HG03558 (cell line): ENCODE measurements at regions not wholly inside any gene's neighbourhood (a gene's known extent, or its start where the extent isn't known, plus 50 kb on each side); places are given as distances from the start of the nearest gene placed in this dataset.

Experiments
- ATAC-seq: cut with Tn5 transposase; IDR thresholded peaks from one replicate; pipeline ENCODE4 v1.9.1; 2021; ENCODE audit warnings: moderate number of reproducible peaks; ENCODE audit not compliant: unreplicated experiment; ENCODE audit errors: extremely low read depth

GRCh38 chr20:24086121-24086520 is 97.5 kb upstream of the GGTLC1 start:
- ATAC-seq: no peak

GRCh38 chr20:24084281-24084680 is 95.7 kb upstream of the GGTLC1 start:
- ATAC-seq: no peak

- ATAC-seq: no peak
Observed at GRCh38 chr20:24081077-24081476, 92.5 kb upstream of the GGTLC1 start.

GRCh38 chr20:24079661-24080412 is 91.3 kb upstream of the GGTLC1 start:
- ATAC-seq: no peak

- no peak for ATAC-seq
Observed at GRCh38 chr20:24077145-24077544, 88.6 kb upstream of the GGTLC1 start.

GRCh38 chr20:24070679-24071078 is 82.1 kb upstream of the GGTLC1 start:
- ATAC-seq: no peak

GRCh38 chr20:24066076-24066700 is 77.6 kb upstream of the GGTLC1 start:
- no peak for ATAC-seq

GRCh38 chr20:24064915-24065314 is 76.3 kb upstream of the GGTLC1 start:
- no peak for ATAC-seq

- no peak for ATAC-seq
Observed at GRCh38 chr20:24064092-24064491, 75.5 kb upstream of the GGTLC1 start.

- no peak for ATAC-seq
Observed at GRCh38 chr20:24063100-24063499, 74.5 kb upstream of the GGTLC1 start.

GRCh38 chr20:24060851-24061590 is 72.4 kb upstream of the GGTLC1 start:
- no peak for ATAC-seq

- no peak for ATAC-seq
Observed at GRCh38 chr20:24059174-24059573, 70.6 kb upstream of the GGTLC1 start.

- no peak for ATAC-seq
Observed at GRCh38 chr20:24056491-24056890, 67.9 kb upstream of the GGTLC1 start.

- ATAC-seq: no peak
Observed at GRCh38 chr20:24052599-24053275, 64.2 kb upstream of the GGTLC1 start.

- no peak for ATAC-seq
Observed at GRCh38 chr20:24051160-24051559, 62.6 kb upstream of the GGTLC1 start.

GRCh38 chr20:24050119-24050518 is 61.5 kb upstream of the GGTLC1 start:
- ATAC-seq: no peak

- no peak for ATAC-seq
Observed at GRCh38 chr20:24049081-24049480, 60.5 kb upstream of the GGTLC1 start.

GRCh38 chr20:24048024-24048611 is 59.5 kb upstream of the GGTLC1 start:
- ATAC-seq: no peak

- ATAC-seq: no peak
Observed at GRCh38 chr20:24046888-24047287, 58.3 kb upstream of the GGTLC1 start.

GRCh38 chr20:24045621-24046318 is 57.2 kb upstream of the GGTLC1 start:
- ATAC-seq: no peak
